Activated T-helper 1 cell treated with anti-CD3 and anti-CD28 coated beads, Interleukin-12 subunit alpha, Interleukin-12 subunit beta, Interleukin-2, Interleukin-4 antibody, amounts not matched to agents 30 ng/mL and 10 ng/mL and 1 ng/mL, durations not matched to agents 14 hours and 24 hours and 36 hours (primary cell): ENCODE measurements at regions not wholly inside any gene's neighbourhood (a gene's known extent, or its start where the extent isn't known, plus 50 kb on each side); places are given as distances from the start of the nearest gene placed in this dataset.

Experiments used
- DNase-seq: peaks from one replicate; pipeline ENCODE4 v3.0.0; 2021; ENCODE audit warnings: low spot score
- H3K27ac Mint-ChIP-seq: one replicate; pipeline ENCODE4 v1.8.0; 2021; ENCODE audit warnings: mild to moderate bottlenecking, mixed read lengths
- H3K27me3 Mint-ChIP-seq: one replicate; pipeline ENCODE4 v1.8.0; 2022; ENCODE audit warnings: mild to moderate bottlenecking, moderate library complexity, mixed read lengths; ENCODE audit not compliant: insufficient read depth
- H3K36me3 Mint-ChIP-seq: one replicate; pipeline ENCODE4 v1.8.0; 2021; ENCODE audit warnings: low read depth, mixed read lengths
- H3K4me1 Mint-ChIP-seq: one replicate; pipeline ENCODE4 v1.8.0; 2021; ENCODE audit warnings: low read depth, mixed read lengths
- H3K4me3 Mint-ChIP-seq: one replicate; pipeline ENCODE4 v1.8.0; 2021; ENCODE audit warnings: mild to moderate bottlenecking, moderate library complexity, mixed read lengths
- H3K9me3 Mint-ChIP-seq: one replicate; pipeline ENCODE4 v1.8.0; 2021; ENCODE audit warnings: mixed read lengths
- intact Hi-C: fragments of 100-400 bp; cut with micrococcal nuclease; formaldehyde crosslinking; loops from one replicate; pipeline ENCODE4 v1.15.1; 2024

DNA sequence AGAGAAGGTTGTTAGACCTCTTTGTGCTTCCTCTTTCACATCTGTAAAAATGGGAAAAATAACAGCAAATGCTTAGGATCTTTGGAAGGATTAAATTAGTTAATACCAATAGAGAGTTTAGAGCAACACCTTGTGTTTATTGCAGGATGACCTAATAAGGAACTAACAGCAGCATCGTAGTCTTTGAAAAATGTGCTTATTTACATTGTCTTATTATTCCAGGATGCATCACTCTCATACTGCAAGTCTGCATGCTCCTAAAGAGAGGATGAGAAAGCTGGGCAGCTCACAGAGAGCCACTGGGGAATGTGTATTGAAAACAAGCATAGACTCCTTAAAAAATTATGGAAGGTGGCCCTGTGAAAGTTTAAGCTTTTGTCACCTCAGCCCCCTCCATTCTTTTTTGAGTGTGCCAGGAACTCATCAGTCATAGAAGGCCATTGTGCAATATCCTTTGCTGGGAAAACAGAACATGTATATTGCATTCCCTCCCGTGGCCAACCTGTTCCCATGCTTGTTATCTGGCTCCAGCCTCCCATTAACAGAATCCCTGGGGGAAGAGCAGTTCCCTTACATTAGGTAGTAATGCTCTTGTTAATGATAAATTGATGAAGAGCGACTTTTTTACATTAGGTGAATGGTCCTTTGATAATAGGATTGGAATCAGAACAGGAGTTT, 180.7 kb downstream of the ZNF326 start:
- Mint-ChIP-seq H3K27ac (no peak overlapping the region), H3K9me3 (no peaks in the 10 kb centered on the region), H3K27me3 (peaks cover 4% of the 10 kb centered on the region), H3K4me1 (no peaks in the 10 kb centered on the region), H3K36me3 (no peaks in the 10 kb centered on the region), H3K4me3 (no peak overlapping the region)
- no peak for DNase-seq
- intact Hi-C loops, result no loop called here

DNA sequence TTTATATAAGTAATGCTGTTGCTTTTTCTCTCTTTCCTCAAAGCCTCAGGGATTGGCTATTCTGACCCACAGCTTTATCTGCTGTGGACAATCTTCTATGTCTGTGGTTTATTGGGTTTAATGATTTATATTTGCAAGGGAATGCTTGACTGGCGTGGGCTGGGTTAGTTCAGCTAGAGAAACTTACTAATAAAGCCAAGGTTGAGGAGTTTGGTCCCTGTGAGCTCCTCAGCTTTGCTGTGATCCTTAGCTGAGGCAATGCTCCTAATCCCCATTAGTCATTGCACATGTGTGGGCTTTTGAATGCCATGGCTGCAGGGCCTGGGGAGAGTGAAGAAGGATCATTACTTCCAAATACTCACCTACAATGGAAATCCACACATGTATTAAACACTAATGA, 179.3 kb downstream of the ZNF326 start:
- H3K4me1 Mint-ChIP-seq, result no peaks in the 10 kb centered on the region
- no peak for DNase-seq
- no peak overlapping the region for H3K27ac Mint-ChIP-seq
- no peaks in the 10 kb centered on the region for H3K36me3 Mint-ChIP-seq
- no peak overlapping the region for H3K4me3 Mint-ChIP-seq
- H3K9me3 Mint-ChIP-seq, result no peaks in the 10 kb centered on the region
- intact Hi-C loops, result no loop called here
- peaks cover 4% of the 10 kb centered on the region for H3K27me3 Mint-ChIP-seq

DNA sequence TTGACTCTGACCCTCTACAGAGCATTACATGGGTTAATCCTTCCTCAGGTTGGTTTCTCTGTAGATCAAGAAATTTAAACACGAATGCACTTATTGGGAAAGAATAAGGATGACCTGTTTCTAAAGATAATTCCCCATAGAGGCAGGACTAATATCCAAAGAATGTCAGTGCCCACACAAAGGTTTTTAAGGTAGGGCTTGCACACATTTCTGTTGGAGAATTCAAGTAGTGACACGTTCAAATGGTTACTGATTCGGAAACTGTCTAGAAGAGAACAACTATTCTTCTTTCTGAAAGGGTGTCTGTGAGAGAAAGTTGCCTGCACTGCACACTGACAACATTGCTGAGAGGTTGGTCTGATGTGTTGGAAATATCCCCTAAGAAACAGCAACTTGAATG, 167.3 kb downstream of the ZNF326 start:
- no peaks in the 10 kb centered on the region for H3K9me3 Mint-ChIP-seq
- no peak overlapping the region for H3K4me3 Mint-ChIP-seq
- DNase-seq, result no peak
- intact Hi-C loops, result no loop called here
- no peaks in the 10 kb centered on the region for H3K36me3 Mint-ChIP-seq
- peaks cover 2% of the 10 kb centered on the region for H3K27me3 Mint-ChIP-seq
- H3K27ac Mint-ChIP-seq, result no peak overlapping the region
- H3K4me1 Mint-ChIP-seq, result no peaks in the 10 kb centered on the region

DNA sequence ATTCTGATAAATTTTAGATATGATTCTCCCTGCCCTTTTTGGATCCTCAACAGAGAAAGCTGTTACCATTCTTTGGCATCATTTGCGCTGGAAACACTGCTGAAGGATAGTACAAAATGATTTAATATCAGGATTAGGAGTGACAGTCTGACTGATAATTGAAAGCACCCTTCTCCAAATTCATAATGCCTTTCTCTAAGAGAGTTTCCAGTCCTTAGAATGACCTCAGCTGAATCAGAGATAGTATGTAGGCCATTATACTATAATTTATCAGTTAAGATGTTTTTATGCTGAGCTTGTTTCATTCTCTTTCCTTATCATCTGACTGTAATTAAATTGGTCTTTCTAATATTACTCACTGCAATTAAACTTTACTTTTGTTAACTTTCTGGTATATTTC, 166.7 kb downstream of the ZNF326 start:
- no peaks in the 10 kb centered on the region for H3K4me1 Mint-ChIP-seq
- H3K9me3 Mint-ChIP-seq, result no peaks in the 10 kb centered on the region
- H3K27ac Mint-ChIP-seq, result no peak overlapping the region
- H3K4me3 Mint-ChIP-seq, result no peak overlapping the region
- no peaks in the 10 kb centered on the region for H3K36me3 Mint-ChIP-seq
- DNase-seq, result no peak
- H3K27me3 Mint-ChIP-seq, result peaks cover 2% of the 10 kb centered on the region
- intact Hi-C loops, result no loop called here

DNA sequence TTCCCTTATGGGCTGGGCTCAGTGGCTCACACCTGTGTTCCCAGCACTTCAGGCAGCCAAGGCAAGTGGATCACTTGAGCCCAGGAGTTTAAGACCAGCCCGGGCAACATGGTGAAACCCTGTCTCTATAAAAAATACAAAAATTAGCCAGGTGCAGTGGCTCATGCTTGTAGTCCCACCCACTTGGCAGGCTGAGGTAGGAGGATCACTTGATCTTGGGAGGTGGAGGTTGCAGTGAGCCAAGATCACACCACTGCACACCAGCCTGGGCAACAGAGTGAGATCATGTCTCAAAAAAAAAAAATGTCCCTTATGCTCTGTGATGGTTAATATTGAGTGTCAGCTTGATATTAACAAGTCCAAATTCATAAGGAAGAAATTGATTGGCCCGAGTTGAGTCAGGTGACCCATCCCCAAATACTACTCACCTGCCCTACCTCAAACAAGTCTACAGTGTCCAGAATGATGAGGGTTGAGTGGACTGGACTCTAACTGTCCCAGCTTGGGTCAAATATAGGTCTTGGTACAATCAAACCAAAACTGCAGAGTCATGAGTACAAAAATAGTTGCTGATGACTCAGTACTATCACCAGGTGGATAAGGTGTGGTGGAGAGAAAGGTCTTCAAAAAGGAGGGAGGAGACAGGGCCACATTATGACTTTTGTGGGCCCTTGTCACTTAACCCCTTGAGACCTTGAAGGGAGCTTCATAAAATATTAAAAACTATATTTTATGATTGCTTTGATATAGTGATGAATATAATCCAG, 161.0 kb downstream of the ZNF326 start:
- no peak overlapping the region for H3K4me3 Mint-ChIP-seq
- H3K36me3 Mint-ChIP-seq, result no peaks in the 10 kb centered on the region
- intact Hi-C loops, result no loop called here
- no peaks in the 10 kb centered on the region for H3K4me1 Mint-ChIP-seq
- no peak overlapping the region for H3K27ac Mint-ChIP-seq
- H3K9me3 Mint-ChIP-seq, result peaks cover 6% of the 10 kb centered on the region
- no peak for DNase-seq
- H3K27me3 Mint-ChIP-seq, result peaks cover 2% of the 10 kb centered on the region

DNA sequence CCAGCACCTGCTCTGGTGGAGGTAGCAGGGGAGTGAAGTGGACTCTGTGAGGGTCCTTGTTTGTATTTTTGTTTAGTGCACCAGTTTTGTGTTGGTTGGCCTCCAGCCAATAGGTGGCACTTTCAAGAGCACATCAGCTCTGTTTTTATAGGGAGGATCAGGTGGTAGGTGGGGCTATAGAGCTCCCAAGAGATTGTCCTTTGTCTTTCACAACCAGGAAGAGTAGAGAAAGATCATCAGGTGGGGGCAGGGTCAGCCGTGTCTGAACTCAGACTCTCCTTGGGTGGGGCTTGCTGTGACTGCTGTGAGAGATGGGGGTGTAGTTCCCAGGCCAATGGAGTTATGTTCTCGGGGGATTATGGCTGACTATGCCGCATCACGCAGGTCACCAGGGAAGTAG, 159.8 kb downstream of the ZNF326 start:
- H3K27ac Mint-ChIP-seq, result no peak overlapping the region

DNA sequence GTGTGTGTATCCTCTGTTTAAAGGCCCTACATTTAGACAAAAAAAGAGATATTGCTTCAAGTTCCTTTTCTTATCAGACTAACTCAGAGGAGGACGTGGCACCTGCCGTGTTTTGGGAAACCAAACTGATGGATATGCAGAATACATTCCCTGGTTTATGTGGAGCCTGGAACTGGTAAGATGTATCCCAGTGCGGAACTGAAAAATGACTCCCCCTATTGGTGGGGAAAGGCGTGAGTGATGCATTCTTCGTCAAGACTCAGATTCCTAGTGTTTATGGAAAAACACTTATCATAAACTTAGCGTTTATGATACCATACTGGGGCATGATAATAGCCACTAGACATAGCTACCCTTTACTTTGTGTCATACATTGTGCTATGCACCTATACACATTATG, 154.2 kb downstream of the ZNF326 start:
- H3K27ac Mint-ChIP-seq, result no peak overlapping the region
- no peaks in the 10 kb centered on the region for H3K27me3 Mint-ChIP-seq
- peaks cover 6% of the 10 kb centered on the region for H3K9me3 Mint-ChIP-seq
- intact Hi-C loops, result no loop called here
- H3K4me1 Mint-ChIP-seq, result no peaks in the 10 kb centered on the region
- no peak overlapping the region for H3K4me3 Mint-ChIP-seq
- DNase-seq, result no peak
- H3K36me3 Mint-ChIP-seq, result no peaks in the 10 kb centered on the region

More for the DNA sequence above, 159.8 kb downstream of the ZNF326 start:
- no peak for DNase-seq
- peaks cover 2% of the 10 kb centered on the region for H3K27me3 Mint-ChIP-seq
- H3K36me3 Mint-ChIP-seq, result no peaks in the 10 kb centered on the region
- intact Hi-C loops, result no loop called here
- no peaks in the 10 kb centered on the region for H3K4me1 Mint-ChIP-seq
- no peak overlapping the region for H3K4me3 Mint-ChIP-seq
- H3K9me3 Mint-ChIP-seq, result peaks cover 6% of the 10 kb centered on the region

DNA sequence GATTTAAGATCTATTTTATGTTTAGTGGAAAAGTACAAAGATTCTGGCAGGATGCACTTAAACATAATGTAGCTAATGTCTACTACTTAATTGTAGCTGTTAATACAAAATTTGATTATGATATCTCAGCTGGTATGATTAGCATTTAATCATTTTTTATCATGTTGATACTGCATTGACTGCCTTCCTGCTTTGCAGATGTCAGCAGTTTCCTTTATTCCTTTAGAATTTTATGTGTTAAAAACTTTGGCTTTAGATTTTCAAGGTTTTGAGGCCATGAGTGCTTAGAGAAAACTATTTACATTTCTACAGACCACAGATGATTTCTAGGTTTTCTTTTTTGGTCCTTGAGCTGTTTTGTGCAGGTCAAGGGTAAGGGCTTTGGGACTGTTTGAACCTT, 152.2 kb downstream of the ZNF326 start:
- H3K4me3 Mint-ChIP-seq, result no peak overlapping the region
- H3K27ac Mint-ChIP-seq, result no peak overlapping the region
- intact Hi-C loops, result no loop called here
- no peak for DNase-seq
- no peaks in the 10 kb centered on the region for H3K36me3 Mint-ChIP-seq
- no peaks in the 10 kb centered on the region for H3K4me1 Mint-ChIP-seq
- H3K9me3 Mint-ChIP-seq, result peaks cover 6% of the 10 kb centered on the region
- peaks cover under 1% of the 10 kb centered on the region for H3K27me3 Mint-ChIP-seq

DNA sequence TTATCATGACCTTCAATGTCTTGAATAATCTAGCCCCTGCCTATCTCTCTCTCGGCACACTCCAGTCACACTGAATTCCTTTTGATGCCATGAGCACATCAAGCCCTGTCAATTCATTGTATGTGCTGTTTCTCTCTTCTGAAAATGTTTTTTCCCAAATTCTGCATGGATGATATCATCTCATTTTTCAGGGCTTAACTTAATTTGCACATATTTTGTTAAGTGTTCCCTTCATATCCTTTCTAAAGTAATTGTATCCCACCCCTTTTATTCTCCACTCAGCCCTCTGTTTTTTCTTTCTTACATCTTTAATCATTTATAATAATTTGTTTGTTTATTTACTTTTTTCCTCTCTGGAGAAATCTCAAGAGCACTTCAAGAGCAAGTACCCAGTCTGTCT, 149.9 kb downstream of the ZNF326 start:
- Mint-ChIP-seq H3K9me3 (no peaks in the 10 kb centered on the region), H3K4me3 (no peak overlapping the region), H3K36me3 (no peaks in the 10 kb centered on the region), H3K27ac (no peak overlapping the region), H3K4me1 (no peaks in the 10 kb centered on the region), H3K27me3 (peaks cover 1% of the 10 kb centered on the region)
- DNase-seq, result no peak
- intact Hi-C loops, result no loop called here

DNA sequence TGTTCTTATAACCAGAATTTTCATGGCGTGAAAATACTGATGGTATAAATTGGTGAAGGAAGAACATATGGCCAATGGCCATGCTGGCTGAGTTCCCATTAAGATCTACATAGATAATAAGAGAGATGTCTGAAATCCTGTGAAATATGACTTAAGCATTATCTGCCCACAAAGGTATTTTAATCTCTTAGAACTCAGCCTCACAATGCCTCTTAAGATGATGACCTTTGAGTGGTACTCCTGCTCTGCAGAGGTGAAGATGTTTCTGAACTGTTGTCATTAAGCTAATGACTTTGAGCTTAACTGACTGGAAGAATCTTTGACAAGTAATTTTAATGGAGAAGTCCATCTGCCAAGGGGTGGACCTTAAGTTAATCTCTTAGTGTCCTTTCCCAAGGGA, 148.7 kb downstream of the ZNF326 start:
- intact Hi-C loops, result no loop called here

DNA sequence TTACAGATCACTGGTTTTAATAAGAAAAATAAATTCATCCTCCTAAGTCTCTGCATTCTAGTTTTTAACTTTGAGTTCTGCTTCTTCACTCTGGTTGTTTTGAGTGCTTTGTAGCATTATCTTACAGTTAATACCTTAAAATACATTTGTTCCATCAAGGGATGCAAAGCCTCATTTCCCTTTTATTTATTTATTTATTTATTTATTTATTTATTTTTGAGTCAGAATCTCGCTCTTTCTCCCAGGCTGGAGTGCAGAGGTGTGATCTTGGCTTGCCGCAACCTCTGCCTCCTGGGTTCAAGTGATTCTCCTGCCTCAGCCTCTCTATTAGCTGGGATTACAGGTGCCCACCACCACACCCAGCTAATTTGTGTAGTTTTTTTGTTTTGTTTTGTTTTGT, 147.8 kb downstream of the ZNF326 start:
- Mint-ChIP-seq H3K27ac (no peak overlapping the region), H3K27me3 (peaks cover 1% of the 10 kb centered on the region), H3K36me3 (no peaks in the 10 kb centered on the region), H3K4me3 (no peak overlapping the region), H3K4me1 (no peaks in the 10 kb centered on the region), H3K9me3 (no peaks in the 10 kb centered on the region)
- no peak for DNase-seq
- intact Hi-C loops, result no loop called here

More for the DNA sequence above, 148.7 kb downstream of the ZNF326 start:
- H3K4me3 Mint-ChIP-seq, result no peak overlapping the region
- peaks cover 1% of the 10 kb centered on the region for H3K27me3 Mint-ChIP-seq
- no peak for DNase-seq
- H3K4me1 Mint-ChIP-seq, result no peaks in the 10 kb centered on the region
- no peaks in the 10 kb centered on the region for H3K36me3 Mint-ChIP-seq
- H3K27ac Mint-ChIP-seq, result no peak overlapping the region
- H3K9me3 Mint-ChIP-seq, result no peaks in the 10 kb centered on the region

DNA sequence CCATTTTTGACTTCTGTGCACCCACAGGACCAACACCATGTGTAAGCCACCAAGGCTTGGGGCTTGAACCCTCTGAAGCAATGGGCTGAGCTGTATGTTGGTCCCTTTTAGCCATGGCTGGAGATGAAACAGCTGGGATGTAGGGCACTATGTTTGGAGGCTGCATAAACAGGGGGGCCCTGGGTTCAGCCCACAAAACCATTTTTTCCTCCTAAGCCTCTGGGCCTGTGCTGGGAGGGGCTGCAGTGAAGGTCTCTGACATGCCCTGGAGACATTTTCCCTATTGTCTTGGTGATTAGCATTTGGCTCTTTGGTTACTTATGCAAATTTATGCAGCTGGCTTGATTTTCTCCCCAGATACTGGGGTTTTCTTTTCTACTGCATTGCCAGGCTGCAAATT, 144.9 kb downstream of the ZNF326 start:
- Mint-ChIP-seq H3K4me3 (no peak overlapping the region), H3K9me3 (no peaks in the 10 kb centered on the region), H3K27me3 (peaks cover 1% of the 10 kb centered on the region), H3K36me3 (no peaks in the 10 kb centered on the region), H3K27ac (no peak overlapping the region), H3K4me1 (no peaks in the 10 kb centered on the region)
- no peak for DNase-seq
- intact Hi-C loops, result no loop called here

DNA sequence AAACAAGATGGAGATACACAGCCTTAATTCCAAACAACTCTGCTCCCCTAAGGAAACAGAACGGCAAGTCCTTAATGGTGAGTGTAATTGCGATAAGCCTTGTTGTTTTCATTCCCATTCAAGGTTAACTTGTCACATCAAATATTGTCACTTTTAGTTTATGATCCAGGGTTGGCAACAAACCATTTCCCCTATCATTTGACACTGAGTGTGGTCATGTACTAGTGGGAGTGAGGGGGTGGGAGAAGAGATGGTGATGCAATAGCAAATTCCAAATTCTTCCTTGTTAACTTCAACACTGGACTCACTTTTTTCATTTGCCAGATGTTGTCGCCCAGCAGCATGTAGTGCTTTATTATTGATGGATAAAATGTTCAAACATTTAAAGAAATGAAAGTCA, 140.4 kb downstream of the ZNF326 start:
- H3K9me3 Mint-ChIP-seq, result no peaks in the 10 kb centered on the region
- H3K27ac Mint-ChIP-seq, result no peak overlapping the region
- intact Hi-C loops, result no loop called here
- H3K27me3 Mint-ChIP-seq, result peaks cover 5% of the 10 kb centered on the region
- H3K4me1 Mint-ChIP-seq, result no peaks in the 10 kb centered on the region
- no peak overlapping the region for H3K4me3 Mint-ChIP-seq
- no peaks in the 10 kb centered on the region for H3K36me3 Mint-ChIP-seq
- no peak for DNase-seq
